ENCODE measurements at regions not wholly inside any gene's neighbourhood (a gene's known extent, or its start where the extent isn't known, plus 50 kb on each side); places are given as distances from the start of the nearest gene placed in this dataset.
A peak's percentile ranks its signal among the peaks of the same experiment; 100 is the strongest.

- Histone ChIP-seq H2AFZ (ENCODE audit: low read length) (no peak overlapping the region), H3K4me3 (ENCODE audit: low read depth, low read length, poor library complexity, severe bottlenecking) (no peak overlapping the region), H3K4me1 (ENCODE audit: insufficient read depth, low read length, poor library complexity, severe bottlenecking) (peaks cover 4% of the 10 kb centered on the region), H3K79me2 (ENCODE audit: insufficient read depth, low read depth, low read length) (no peaks in the 10 kb centered on the region), H4K20me1 (ENCODE audit: insufficient read depth, low read length) (no peaks in the 10 kb centered on the region), H3K9me3 (ENCODE audit: low read length) (no peaks in the 10 kb centered on the region), H3K4me2 (ENCODE audit: low read length) (no peak overlapping the region), H3K36me3 (ENCODE audit: insufficient read depth, low read length) (no peaks in the 10 kb centered on the region), H3K27ac (ENCODE audit: low read depth, low read length, poor library complexity, severe bottlenecking) (no peak overlapping the region), H3K9me2 (ENCODE audit: insufficient read depth, low read length) (no peaks in the 10 kb centered on the region)
- intact Hi-C loops (cut with micrococcal nuclease; ENCODE audit: unreplicated experiment), result no loop called here
- ChIA-PET POLR2A (interaction anchor here (0.6 kb wide), 1 partner anchor 329 kb away, joined by 3 read pairs; no protein-coding TSS in a partner anchor), CTCF (ENCODE audit: unreplicated experiment) (no interaction called here)
- BruUV-seq (replicated peaks), result no TSS peak
- no peak for DNase-seq (ENCODE audit: low spot score)
- TF ChIP-seq EZH2phosphoT487 (IDR thresholded peaks at IDR 0.05; ENCODE audit: borderline replicate concordance, low read depth, low read length), result no peak
- TF ChIP-seq CTCF (conservative IDR thresholded peaks at IDR 0.05; ENCODE audit: low read length), result no peak
These were observed 60.1 kb upstream of the GTSF1L start for GRCh38 chr20:43786885-43787284.

GRCh38 chr20:43781215-43781614 lies 54.4 kb upstream of the GTSF1L start:
- intact Hi-C loops (cut with micrococcal nuclease; ENCODE audit: unreplicated experiment), result no loop called here
- ChIA-PET CTCF (ENCODE audit: unreplicated experiment) (interaction anchor here (0.7 kb wide), 1 partner anchor 207 kb away, joined by 3 read pairs; no protein-coding TSS in a partner anchor), POLR2A (no interaction called here)
- Histone ChIP-seq H3K9me2 (ENCODE audit: insufficient read depth, low read length) (no peaks in the 10 kb centered on the region), H3K9me3 (ENCODE audit: low read length) (no peaks in the 10 kb centered on the region), H3K27ac (ENCODE audit: low read depth, low read length, poor library complexity, severe bottlenecking) (no peak overlapping the region), H2AFZ (ENCODE audit: low read length) (no peak overlapping the region), H3K4me1 (ENCODE audit: insufficient read depth, low read length, poor library complexity, severe bottlenecking) (peaks cover 8% of the 10 kb centered on the region), H3K4me3 (ENCODE audit: low read depth, low read length, poor library complexity, severe bottlenecking) (no peak overlapping the region), H3K4me2 (ENCODE audit: low read length) (no peak overlapping the region), H3K79me2 (ENCODE audit: insufficient read depth, low read depth, low read length) (no peaks in the 10 kb centered on the region), H4K20me1 (ENCODE audit: insufficient read depth, low read length) (no peaks in the 10 kb centered on the region), H3K36me3 (ENCODE audit: insufficient read depth, low read length) (no peaks in the 10 kb centered on the region)
- no TSS peak for BruUV-seq (replicated peaks)
- DNase-seq (ENCODE audit: low spot score), result peak; percentile 2
- no peak for TF ChIP-seq EZH2phosphoT487 (IDR thresholded peaks at IDR 0.05; ENCODE audit: borderline replicate concordance, low read depth, low read length)
- no peak for TF ChIP-seq CTCF (conservative IDR thresholded peaks at IDR 0.05; ENCODE audit: low read length)

GRCh38 chr20:43778375-43778774 lies 51.6 kb upstream of the GTSF1L start:
- DNase-seq (ENCODE audit: low spot score), result no peak
- TF ChIP-seq CTCF (conservative IDR thresholded peaks at IDR 0.05; ENCODE audit: low read length), result no peak
- no peak for TF ChIP-seq EZH2phosphoT487 (IDR thresholded peaks at IDR 0.05; ENCODE audit: borderline replicate concordance, low read depth, low read length)
- BruUV-seq (replicated peaks), result no TSS peak
- no peaks in the 10 kb centered on the region for H3K9me2 ChIP-seq (ENCODE audit: insufficient read depth, low read length)
- ChIA-PET POLR2A (no interaction called here), CTCF (ENCODE audit: unreplicated experiment) (no interaction called here)
- H3K4me2 ChIP-seq (ENCODE audit: low read length), result no peak overlapping the region
- no peak overlapping the region for H3K27ac ChIP-seq (ENCODE audit: low read depth, low read length, poor library complexity, severe bottlenecking)
- intact Hi-C loops (cut with micrococcal nuclease; ENCODE audit: unreplicated experiment), result no loop called here
- H3K79me2 ChIP-seq (ENCODE audit: insufficient read depth, low read depth, low read length), result no peaks in the 10 kb centered on the region
- no peaks in the 10 kb centered on the region for H3K36me3 ChIP-seq (ENCODE audit: insufficient read depth, low read length)
- no peaks in the 10 kb centered on the region for H3K9me3 ChIP-seq (ENCODE audit: low read length)
- H4K20me1 ChIP-seq (ENCODE audit: insufficient read depth, low read length), result no peaks in the 10 kb centered on the region
- H2AFZ ChIP-seq (ENCODE audit: low read length), result no peak overlapping the region
- H3K4me3 ChIP-seq (ENCODE audit: low read depth, low read length, poor library complexity, severe bottlenecking), result no peak overlapping the region
- H3K4me1 ChIP-seq (ENCODE audit: insufficient read depth, low read length, poor library complexity, severe bottlenecking), result peaks cover 8% of the 10 kb centered on the region

All from OCI-LY7 (cell line).